ENCODE measurements at regions not wholly inside any gene's neighbourhood (a gene's known extent, or its start where the extent isn't known, plus 50 kb on each side); places are given as distances from the start of the nearest gene placed in this dataset.
"Not testable (repeated sequence)": the region's sequence is repeated elsewhere in the genome, so short reads cannot be mapped to it uniquely, and the experiment has no call there.

DNA sequence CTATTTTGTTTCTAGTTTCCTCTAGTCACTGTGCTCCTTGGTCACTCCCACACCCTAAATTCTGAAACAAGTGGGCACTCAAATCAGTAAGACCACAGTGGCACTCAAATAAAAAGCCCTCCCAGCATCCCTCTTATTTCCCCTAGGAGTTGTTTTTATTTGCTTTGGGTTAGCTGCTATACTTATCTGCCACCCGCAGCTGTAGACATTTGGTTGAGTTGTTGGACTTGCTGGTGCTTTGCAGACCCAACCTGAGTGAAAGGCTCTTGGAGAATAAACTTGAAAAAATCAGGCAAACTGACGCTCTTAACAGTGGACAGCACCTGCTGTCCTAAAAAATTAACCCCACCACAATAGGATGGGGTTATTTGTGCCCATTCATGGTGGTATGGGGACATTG lies 203.0 kb downstream of the SPATA31A6 start:
- Histone ChIP-seq H3K27ac (no peak overlapping the region), H3K9me3 (ENCODE audit: low read depth) (no peaks in the 10 kb centered on the region), H3K4me3 (no peak overlapping the region), H3K36me3 (no peaks in the 10 kb centered on the region), H3K27me3 (no peaks in the 10 kb centered on the region), H3K4me1 (ENCODE audit: low read depth) (no peaks in the 10 kb centered on the region)
- DNase-seq (ENCODE audit: low read depth in 1 of 2, low spot score in 1 of 2) = no peak
- TF ChIP-seq CTCF (IDR thresholded peaks at IDR 0.05; ENCODE audit: low read depth, low read length) = no peak

DNA sequence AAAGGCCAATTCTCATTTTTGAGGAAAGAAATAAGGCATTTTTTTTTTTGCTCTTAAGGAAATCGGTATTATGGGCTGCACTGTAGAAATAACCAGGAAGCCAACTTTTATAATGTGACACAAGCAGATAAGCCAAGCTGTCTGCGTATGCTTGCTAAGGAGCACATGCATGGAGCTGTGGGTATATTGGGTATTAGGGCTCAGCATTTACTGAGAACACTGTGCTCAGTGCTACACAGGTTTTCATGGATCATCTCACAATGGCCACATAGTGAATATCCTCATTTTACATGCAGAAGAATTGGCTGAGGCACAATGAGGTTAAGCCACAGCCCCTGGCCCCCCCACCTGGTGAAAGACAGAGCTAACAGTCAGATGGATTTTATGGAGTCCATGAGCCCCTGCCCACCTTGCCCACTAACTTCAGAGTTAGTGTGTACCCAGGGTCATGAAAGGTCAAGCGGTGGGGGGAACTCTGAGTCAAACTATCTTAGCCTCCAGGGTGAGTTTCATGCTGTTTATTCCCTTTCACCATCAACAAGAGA lies 204.8 kb downstream of the SPATA31A6 start:
- no peaks in the 10 kb centered on the region for H3K27me3 ChIP-seq
- no peak overlapping the region for H3K4me3 ChIP-seq
- no peaks in the 10 kb centered on the region for H3K4me1 ChIP-seq (ENCODE audit: low read depth)
- no peak for DNase-seq (ENCODE audit: low read depth in 1 of 2, low spot score in 1 of 2)
- no peak for TF ChIP-seq CTCF (IDR thresholded peaks at IDR 0.05; ENCODE audit: low read depth, low read length)
- H3K27ac ChIP-seq = no peak overlapping the region
- no peaks in the 10 kb centered on the region for H3K36me3 ChIP-seq
- H3K9me3 ChIP-seq (ENCODE audit: low read depth) = no peaks in the 10 kb centered on the region

DNA sequence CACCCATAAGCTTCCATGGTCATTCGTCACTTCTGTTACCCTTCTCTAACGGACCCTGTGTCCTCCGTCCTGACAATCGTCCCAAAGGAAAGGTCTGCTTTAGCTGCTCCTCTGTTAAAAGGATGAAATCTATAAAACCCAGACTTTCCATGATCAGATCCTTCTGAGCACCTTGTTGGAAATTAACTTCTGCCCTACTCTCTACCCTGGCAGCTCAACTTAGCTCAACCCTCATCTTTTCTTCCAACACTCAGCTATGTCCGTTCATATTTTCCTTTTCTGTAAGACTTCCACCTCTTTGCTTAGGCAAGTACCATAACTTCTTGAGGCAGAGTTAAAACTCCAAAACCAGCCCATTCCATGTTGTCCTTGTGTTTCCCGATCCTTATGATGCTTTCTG lies 205.4 kb downstream of the SPATA31A6 start:
- no peak overlapping the region for H3K27ac ChIP-seq
- DNase-seq (ENCODE audit: low read depth in 1 of 2, low spot score in 1 of 2) = no peak
- no peaks in the 10 kb centered on the region for H3K4me1 ChIP-seq (ENCODE audit: low read depth)

DNA sequence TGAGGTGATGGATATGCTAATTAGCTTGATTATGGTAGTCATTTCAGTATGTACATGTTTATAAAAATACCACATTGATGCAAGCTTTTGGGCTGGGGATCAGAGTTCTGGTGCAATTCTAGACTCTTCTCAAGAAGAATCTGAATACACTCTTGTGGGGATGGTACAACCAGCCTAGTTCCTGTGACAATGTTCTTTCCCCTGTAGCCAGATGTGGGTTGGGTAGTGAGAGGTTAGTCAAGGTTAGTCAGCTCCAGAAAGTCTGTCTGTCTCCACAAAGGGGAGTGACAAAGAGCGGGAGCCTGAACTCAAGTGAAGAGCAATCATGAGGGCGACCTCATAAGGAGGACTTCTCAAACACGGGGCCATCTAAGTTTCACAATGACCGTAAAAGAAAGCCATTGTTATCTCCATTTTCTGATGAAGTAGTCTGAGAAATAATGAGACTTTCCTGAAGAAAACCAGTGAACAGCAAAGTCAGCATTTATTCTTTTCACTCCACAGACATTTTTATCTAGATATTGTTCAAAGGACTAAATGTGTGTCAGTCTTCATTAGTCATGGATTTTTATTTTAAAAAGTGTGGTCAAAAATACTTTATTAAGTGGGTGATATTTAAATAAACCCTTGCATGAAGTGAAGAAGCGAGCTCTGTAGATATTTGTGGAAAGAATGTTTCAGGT lies 209.5 kb downstream of the SPATA31A6 start:
- not testable (repeated sequence) for H3K27me3 ChIP-seq; DNase-seq (ENCODE audit: low read depth in 1 of 2, low spot score in 1 of 2); H3K9me3 ChIP-seq (ENCODE audit: low read depth); H3K4me1 ChIP-seq (ENCODE audit: low read depth); H3K27ac ChIP-seq; H3K36me3 ChIP-seq; H3K4me3 ChIP-seq

More for the DNA sequence above, 205.4 kb downstream of the SPATA31A6 start:
- no peak overlapping the region for H3K4me3 ChIP-seq
- TF ChIP-seq CTCF (IDR thresholded peaks at IDR 0.05; ENCODE audit: low read depth, low read length) = no peak
- H3K9me3 ChIP-seq (ENCODE audit: low read depth) = no peaks in the 10 kb centered on the region
- no peaks in the 10 kb centered on the region for H3K36me3 ChIP-seq
- no peaks in the 10 kb centered on the region for H3K27me3 ChIP-seq

DNA sequence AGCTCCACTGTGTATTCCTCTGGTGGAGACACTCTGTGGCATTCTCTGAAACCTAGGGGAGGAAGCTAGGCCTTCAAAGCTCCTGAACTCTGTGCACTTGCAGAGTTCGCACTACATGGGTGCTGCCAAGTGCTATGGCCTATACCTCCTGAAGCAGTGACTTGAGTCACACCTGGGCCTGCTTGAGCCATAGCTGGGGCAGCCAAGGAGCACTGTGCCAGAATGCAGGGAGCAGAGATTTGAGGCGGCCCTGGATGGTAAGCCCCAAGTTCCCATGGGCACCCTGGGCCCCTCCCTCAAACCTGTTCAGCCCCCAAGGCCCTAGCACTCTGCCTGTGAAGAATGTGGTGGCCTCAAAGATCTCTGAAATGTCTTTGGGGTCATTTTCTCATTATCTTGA lies 212.9 kb downstream of the SPATA31A6 start:
- Histone ChIP-seq H3K4me3 (no peak overlapping the region), H3K27ac (no peak overlapping the region), H3K4me1 (ENCODE audit: low read depth) (no peaks in the 10 kb centered on the region), H3K36me3 (no peaks in the 10 kb centered on the region), H3K27me3 (no peaks in the 10 kb centered on the region), H3K9me3 (ENCODE audit: low read depth) (no peaks in the 10 kb centered on the region)
- TF ChIP-seq CTCF (IDR thresholded peaks at IDR 0.05; ENCODE audit: low read depth, low read length) = no peak
- no peak for DNase-seq (ENCODE audit: low read depth in 1 of 2, low spot score in 1 of 2)

- H3K27ac ChIP-seq; H3K9me3 ChIP-seq (ENCODE audit: low read depth); H3K4me3 ChIP-seq; H3K4me1 ChIP-seq (ENCODE audit: low read depth); H3K27me3 ChIP-seq; H3K36me3 ChIP-seq: not testable (repeated sequence)
- DNase-seq (ENCODE audit: low read depth in 1 of 2, low spot score in 1 of 2) = peak in 1 of 2 donors; percentile 29
These were observed 213.9 kb downstream of the SPATA31A6 start for GRCh38 chr9:42397336-42397735.

DNA sequence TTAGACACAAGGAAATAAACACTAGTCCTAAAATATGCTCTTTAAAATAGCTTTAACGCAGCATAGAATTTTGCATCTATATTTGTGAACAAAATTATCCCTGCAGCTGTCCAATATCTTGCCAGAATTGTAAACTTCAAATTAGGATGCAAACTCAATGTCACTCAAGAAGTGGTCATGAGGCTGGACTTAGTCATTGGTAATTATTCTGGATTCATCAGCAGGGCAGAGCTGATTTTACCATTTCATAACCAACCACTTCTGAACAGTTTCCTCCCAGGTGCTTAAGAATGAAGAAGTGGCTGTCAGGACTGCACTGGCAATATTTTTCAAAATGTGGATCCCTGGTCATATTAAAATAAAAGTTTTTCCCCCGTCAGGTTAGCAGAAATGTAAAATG lies 219.5 kb downstream of the SPATA31A6 start:
- H3K4me3 ChIP-seq; H3K36me3 ChIP-seq; H3K4me1 ChIP-seq (ENCODE audit: low read depth); H3K27me3 ChIP-seq; H3K27ac ChIP-seq; DNase-seq (ENCODE audit: low read depth in 1 of 2, low spot score in 1 of 2); H3K9me3 ChIP-seq (ENCODE audit: low read depth): not testable (repeated sequence)

DNA sequence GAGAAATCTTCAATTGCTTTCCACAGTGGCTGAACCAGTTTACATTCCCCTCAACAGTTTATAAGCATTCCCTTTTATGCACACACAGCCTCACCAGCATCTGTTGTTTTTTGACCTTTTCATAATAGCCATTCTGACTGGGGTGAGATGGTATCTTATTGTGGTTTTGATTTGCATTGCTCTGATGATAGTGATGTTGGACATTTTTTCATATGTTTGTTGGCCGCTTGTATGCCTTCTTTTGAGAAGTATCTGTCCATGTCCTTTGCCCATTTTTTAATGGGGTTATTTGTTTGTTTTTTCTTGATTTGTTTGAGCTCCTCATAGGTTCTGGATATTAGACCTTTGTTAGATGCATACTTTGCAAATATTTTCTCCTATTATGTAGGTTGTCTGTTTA lies 226.1 kb downstream of the SPATA31A6 start:
- not testable (repeated sequence) for H3K4me3 ChIP-seq; DNase-seq (ENCODE audit: low read depth in 1 of 2, low spot score in 1 of 2); H3K4me1 ChIP-seq (ENCODE audit: low read depth); H3K27me3 ChIP-seq; H3K27ac ChIP-seq; H3K36me3 ChIP-seq; H3K9me3 ChIP-seq (ENCODE audit: low read depth)

GRCh38 chr9:42412354-42412753 lies 228.9 kb downstream of the SPATA31A6 start:
- H3K36me3 ChIP-seq; DNase-seq (ENCODE audit: low read depth in 1 of 2, low spot score in 1 of 2); H3K27me3 ChIP-seq; H3K27ac ChIP-seq; H3K4me3 ChIP-seq; H3K4me1 ChIP-seq (ENCODE audit: low read depth); H3K9me3 ChIP-seq (ENCODE audit: low read depth): not testable (repeated sequence)

DNA sequence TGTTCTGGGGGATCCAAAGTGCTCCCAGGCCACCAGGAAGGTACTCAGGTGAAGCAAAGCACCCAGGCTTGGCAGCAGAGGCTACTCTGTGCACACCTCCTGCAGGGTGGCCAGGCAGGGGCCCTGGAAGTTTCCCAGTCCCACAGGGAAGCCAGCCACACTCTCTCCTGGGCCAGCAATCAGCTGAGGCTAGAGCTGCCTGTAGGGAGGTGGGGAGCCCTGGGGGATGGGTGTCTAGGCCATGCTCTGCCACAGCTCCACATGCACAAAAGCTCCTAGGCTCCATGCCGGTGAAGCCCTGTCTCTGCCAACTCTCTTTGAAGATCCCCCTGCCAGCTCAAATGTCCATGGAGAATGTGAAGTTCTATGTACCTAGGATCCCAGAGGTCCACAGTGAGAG lies 231.4 kb downstream of the SPATA31A6 start:
- not testable (repeated sequence) for H3K27me3 ChIP-seq; H3K4me3 ChIP-seq; DNase-seq (ENCODE audit: low read depth in 1 of 2, low spot score in 1 of 2); H3K9me3 ChIP-seq (ENCODE audit: low read depth); H3K4me1 ChIP-seq (ENCODE audit: low read depth); H3K27ac ChIP-seq; H3K36me3 ChIP-seq
